GM18507 (cell line): ENCODE measurements at regions not wholly inside any gene's neighbourhood (a gene's known extent, or its start where the extent isn't known, plus 50 kb on each side); places are given as distances from the start of the nearest gene placed in this dataset.

Source experiments
- DNase-seq: peaks from one replicate; pipeline ENCODE4 v3.0.0; 2011; ENCODE audit warnings: low read depth; ENCODE audit not compliant: insufficient read length; ENCODE audit errors: extremely low spot score
- FAIRE-seq: peaks from 2 replicates; lab custom pipeline; 2011; peaks lifted over from hg19 to GRCh38; lab: Jason Lieb, UNC

DNA sequence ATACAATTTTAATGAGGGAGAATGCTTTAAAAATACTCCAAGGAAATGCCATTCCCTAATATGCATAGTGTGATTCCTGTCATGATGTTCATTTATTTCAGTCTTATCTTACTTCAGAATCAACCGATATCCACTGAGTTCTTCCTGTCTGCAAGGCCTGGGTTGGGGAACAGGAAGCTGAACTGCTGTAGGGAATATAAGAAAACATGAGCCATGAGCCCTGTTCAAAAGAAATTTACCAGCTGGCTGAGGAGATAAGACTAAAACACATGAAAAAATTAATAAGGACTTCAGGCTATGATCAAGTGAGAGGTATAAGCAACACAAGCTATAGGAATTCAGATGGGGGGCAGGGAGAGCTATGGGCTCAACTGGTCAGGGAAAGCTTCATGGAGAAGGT, 184.7 kb downstream of the PLPP4 start:
- no peak for DNase-seq
- no peak for FAIRE-seq

DNA sequence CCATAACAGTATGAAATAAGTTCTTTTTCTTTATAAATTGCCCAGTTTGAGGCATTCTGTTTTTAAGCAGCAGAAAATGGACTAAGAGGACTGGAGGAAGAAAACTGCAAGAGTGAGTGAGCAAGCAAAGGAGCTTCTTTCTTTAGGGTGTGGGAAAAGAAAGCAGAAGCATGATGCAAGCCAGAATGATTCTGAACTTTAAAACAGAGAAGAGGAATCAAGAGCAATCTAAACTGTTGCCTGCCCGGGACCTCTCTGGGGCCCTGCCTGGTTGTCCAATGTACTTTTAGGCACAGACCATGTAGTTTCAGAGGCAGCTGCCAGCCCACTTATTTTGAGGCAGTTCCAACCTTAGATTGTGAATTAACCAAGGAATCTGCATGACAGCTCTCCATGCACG, 186.3 kb downstream of the PLPP4 start:
- no peak for DNase-seq
- FAIRE-seq = no peak

DNA sequence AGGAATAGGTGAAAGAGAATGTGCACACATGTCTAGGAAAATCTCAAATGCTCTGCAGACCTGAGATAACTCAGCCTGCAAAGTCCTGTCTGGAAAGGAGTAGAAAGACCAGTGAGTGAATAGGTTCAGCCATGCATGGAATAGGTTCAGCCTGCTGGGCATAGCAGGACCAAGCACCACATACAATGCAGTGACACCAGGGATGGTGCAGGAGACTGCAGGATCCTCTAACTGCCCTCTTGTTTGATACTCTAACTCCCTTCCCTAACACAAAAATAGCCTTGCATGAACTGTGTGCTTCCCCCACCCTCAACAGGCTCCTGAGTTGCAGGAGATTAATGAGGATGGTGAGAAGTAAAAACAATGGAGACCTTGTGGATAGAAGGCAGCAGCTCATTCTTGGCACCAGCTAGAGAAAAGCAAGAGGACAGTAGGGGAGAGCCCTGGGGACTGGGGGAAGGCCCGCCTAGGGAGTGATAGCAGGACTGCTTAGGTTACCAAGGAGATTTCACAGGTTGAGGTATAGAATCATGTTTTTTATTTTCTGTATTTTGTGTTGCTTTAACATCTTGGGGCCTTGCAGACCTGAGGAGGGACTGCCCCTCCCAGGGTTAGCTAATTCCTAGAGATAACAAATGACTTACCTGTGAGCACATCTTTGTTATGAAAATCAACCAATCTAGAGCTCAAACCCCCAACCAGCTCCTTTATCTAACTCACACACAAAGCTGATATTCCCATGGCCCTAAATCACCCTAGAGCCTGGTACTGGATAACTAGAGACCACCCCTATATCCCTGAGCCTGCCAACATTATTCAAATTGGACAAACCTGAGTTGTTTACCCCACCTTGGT, 187.8 kb downstream of the PLPP4 start:
- FAIRE-seq = no peak
- DNase-seq = no peak

- FAIRE-seq (no peak), DNase-seq (no peak)
Observed at GRCh38 chr10:120646159-120646732, 189.2 kb downstream of the PLPP4 start.

DNA sequence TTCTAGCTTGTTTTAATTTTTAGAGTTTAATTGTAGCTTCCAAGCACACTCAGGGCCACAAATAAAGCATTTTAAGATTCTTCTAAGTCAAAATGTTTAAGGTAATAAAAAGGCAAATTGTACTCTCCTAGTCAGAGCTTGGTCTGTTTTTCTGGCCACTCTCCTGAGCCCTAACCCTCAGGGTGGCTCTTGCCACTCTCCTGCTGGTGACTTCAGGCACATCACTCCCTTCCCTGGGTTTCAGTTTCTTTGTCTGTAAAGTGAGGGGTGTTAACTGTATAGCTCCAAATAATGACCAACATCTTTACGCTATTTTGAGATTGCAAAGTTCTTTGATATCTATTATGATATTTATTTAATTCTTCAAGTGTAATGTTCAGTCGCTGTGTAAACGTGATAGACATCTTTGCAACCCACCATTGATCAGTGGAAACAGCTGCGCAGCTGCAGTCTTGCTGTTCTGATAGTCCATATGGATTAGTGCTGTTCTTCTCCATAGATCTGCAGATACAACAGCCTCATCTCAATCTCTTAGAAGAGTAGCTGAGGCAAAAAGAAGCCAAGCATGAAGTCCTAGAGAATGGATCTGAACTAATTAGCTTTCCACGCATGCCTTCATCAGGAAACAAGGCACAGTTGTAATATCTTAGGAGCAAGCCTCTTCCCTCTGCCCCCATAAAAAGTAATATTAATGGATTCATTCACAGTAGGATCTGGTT, 189.9 kb downstream of the PLPP4 start:
- FAIRE-seq (no peak), DNase-seq (no peak)

GRCh38 chr10:120650705-120651399, 193.8 kb downstream of the PLPP4 start:
- no peak for FAIRE-seq

DNA sequence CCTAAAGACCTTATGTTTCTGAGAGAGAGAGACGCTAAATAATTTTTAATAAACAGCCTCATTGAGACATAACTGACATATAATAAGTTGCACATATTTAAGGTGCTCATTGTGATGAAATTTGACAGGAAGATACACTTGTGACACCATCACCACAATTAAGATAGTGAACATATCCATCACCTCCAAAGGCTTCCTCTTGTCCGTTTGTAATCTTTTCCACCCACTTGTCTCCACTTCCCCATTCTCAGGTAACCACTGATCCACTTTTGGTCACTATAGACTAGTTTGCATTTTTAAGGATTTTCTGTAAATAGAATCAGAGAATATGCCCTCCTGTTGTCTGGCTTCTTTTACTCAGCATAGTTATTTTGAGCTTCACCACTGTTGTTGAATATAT, 195.1 kb upstream of the WDR11 start:
- FAIRE-seq (no peak), DNase-seq (no peak)

More at GRCh38 chr10:120650705-120651399, 193.8 kb downstream of the PLPP4 start:
- no peak for DNase-seq

DNA sequence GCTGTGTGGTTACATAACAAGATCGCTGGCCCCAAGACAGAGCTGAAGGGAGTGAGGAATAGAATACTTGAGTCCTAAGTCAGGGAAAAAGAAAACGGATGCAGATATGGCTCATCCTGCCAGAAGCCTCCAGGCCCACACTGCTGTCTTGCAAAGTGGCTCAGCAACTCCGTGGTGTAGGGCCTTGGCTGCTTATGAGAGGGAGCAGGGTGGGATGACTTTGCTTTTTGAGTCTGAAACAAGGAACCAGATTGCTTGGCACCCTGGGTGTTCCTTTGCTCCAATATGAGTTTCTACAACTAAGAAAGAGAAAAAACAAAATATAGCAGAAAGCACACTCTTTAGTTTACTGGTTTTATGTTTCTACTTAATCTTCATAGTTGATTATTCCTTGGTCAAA, 193.8 kb upstream of the WDR11 start:
- no peak for DNase-seq
- FAIRE-seq = no peak

GRCh38 chr10:120658943-120659885, 191.9 kb upstream of the WDR11 start:
- FAIRE-seq (no peak), DNase-seq (no peak)

GRCh38 chr10:120666308-120666707, 184.9 kb upstream of the WDR11 start:
- DNase-seq (no peak), FAIRE-seq (no peak)

DNA sequence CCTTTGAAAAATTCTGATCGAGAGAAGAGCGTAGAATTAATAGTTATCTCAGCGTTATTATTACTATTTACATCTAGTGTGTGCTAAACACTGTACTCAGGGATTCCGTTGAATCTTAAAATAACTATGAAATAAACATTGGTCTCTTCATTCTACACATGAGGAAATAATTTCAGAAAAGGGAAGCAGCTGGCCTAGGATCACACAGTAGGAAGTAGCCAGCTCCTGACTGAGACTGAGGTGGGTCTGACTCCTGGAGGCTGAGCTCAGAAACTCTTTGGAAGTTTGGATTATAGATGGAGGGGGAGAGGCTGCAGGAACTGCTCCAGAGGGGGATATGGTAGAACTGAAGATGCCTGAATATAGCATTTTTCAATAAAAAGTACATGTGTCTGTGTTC, 183.9 kb upstream of the WDR11 start:
- DNase-seq (no peak), FAIRE-seq (no peak)

GRCh38 chr10:120671491-120671890, 179.7 kb upstream of the WDR11 start:
- FAIRE-seq = no peak
- DNase-seq = no peak

DNA sequence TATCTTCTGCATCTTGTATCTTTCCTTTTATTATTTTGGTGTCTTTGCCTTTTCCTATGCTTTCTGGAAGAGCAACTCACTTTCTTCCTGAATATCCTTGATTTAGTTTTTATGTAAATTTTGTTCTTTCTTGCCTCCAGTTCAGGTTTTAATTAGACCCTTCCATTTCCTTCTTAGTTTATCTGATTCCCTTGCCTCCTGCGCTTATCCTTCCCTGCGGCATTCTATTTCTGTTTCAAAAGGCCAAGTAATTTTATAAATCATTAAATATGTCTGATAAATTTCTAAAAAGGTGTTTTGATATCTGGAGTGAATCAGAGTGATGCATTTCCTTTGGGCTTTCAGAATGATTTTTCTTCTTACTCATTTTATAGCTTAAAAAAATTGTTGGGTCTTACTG, 167.7 kb upstream of the WDR11 start:
- DNase-seq = no peak
- no peak for FAIRE-seq

DNA sequence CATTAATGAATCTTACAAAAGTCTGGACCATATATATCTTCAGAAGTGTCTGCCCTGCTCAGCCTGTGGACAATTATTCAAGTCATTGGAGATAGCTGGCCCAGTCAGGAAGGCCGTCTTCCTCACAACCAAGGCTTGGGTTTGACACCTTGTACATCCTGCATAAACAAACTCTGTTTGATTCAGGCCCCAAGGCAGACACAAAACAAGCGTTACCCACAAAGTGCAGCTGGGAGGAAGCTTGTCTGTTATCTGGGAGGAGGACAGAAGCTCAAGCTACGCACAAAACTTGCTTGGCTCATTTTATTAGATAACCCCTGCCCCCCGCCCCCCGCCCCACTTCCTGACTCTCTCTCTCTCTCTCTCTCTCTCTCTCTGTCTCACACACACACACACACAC, 166.9 kb upstream of the WDR11 start:
- DNase-seq = no peak
- FAIRE-seq = no peak

DNA sequence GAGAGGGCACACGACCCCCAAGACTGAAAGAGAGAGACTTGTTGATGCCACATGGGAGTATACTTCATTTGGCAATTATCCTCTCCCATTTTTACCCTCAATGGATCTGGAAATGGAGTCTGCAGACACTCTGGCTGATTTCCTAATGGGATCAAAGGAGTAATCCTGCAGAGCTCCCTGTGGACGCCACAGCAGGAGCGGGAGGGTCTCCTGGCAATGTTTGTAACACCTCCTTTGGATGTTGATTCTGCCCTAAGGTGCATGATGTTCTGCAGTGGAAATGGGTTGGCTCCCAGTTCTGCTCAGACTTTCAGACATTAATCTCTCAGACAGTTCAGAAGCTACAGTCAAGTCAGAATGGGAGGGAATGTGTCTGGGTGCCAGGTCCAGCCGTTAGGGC, 166.0 kb upstream of the WDR11 start:
- FAIRE-seq = no peak
- DNase-seq = no peak

DNA sequence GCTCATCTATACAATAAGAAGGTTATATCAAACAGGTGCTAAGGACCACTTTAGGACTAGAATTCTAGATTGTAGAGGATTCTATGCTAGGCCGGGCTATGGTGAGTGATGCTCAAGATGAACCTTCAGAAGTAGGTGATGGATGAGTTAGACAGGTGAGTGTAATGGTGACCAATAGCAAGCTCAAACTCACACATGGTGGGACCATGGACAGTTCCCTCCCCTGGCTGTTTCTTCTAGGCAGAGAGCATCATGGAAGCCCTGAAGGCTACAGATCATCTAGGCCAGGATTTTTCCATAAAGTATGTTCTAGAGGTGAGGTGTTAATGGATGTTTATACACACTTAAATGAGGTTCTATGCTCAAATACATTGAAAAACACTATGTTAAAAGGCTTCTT, 162.2 kb upstream of the WDR11 start:
- DNase-seq = no peak
- no peak for FAIRE-seq

GRCh38 chr10:120689777-120690529, 161.2 kb upstream of the WDR11 start:
- FAIRE-seq (no peak), DNase-seq (no peak)

DNA sequence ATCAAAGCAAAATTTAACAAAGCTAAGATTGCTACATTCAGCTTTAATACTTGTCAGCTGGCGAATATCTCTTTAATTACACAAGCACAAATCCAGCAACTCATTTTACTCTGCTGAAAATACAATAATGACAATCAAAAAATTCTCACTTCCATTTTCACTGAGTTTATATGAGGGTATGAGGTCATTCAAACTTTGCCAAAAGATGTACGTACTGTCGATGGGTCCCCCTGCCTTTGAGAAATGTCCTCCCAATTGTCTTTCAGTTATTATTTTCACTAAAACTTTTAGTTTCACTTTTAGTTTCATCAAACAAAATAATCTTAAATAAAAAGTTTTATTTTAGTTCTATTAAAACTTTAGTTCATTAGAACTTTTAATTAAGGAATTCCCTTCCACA, 159.5 kb upstream of the WDR11 start:
- DNase-seq (no peak), FAIRE-seq (no peak)
